HEK293 (cell line): ENCODE measurements at regions not wholly inside any gene's neighbourhood (a gene's known extent, or its start where the extent isn't known, plus 50 kb on each side); places are given as distances from the start of the nearest gene placed in this dataset.

ENCODE experiments used
- CTCF ChIA-PET: fragments of 350-600 bp; formaldehyde crosslinking; extraction: SDS; loops from one replicate; lab custom pipeline; 2021; ENCODE audit warnings: antibody characterized with exemption; lab: Yijun Ruan, JAX
- POLR2A ChIA-PET: fragments of 300-600 bp; formaldehyde crosslinking; extraction: SDS; loops from one replicate; lab custom pipeline; 2020; ENCODE audit warnings: antibody characterized with exemption, inconsistent platforms; lab: Yijun Ruan, JAX
- H3K27ac ChIP-seq: fragments of 200-500 bp; sonication (Bioruptor generic); 2 replicates; pipeline ENCODE4 v1.5.1; 2014; ENCODE audit warnings: low read depth, low read length, control low read depth, inconsistent platforms; ENCODE audit errors: extremely low read depth
- H3K36me3 ChIP-seq, 2 experiments: fragments of 200-500 bp in 1 of 2; sonication (Bioruptor generic) in 1 of 2; 1 replicate in 1 of 2; 2 replicates in 1 of 2; pipeline ENCODE4 v1.5.1; 2014 to 2017; ENCODE audit warnings: inconsistent platforms in 2 of 2, low read length in 2 of 2; ENCODE audit not compliant: control insufficient read depth in 2 of 2, insufficient read depth in 1 of 2
- H3K4me1 ChIP-seq: fragments of 200-500 bp; sonication (Bioruptor generic); 2 replicates; pipeline ENCODE4 v1.5.1; 2014; ENCODE audit warnings: mild to moderate bottlenecking, low read length, inconsistent platforms; ENCODE audit not compliant: control insufficient read depth, insufficient read depth
- H3K4me3 ChIP-seq: 2 replicates; pipeline ENCODE4 v1.5.1; 2011; ENCODE audit warnings: low read depth, mild to moderate bottlenecking, control low read depth, low read length, moderate library complexity
- H3K9me3 ChIP-seq: fragments of 200-500 bp; sonication (Bioruptor generic); 2 replicates; pipeline ENCODE4 v1.5.1; 2014; ENCODE audit warnings: low read depth, low read length, inconsistent platforms; ENCODE audit not compliant: control insufficient read depth, insufficient read depth
- BCL11A ChIP-seq: fragments of 450-650 bp; formaldehyde crosslinking; IDR thresholded peaks from 2 replicates; pipeline ENCODE4 v1.5.1; 2016; ENCODE audit warnings: low read depth, missing biosample characterization, missing genetic modification characterization
- BCL11B ChIP-seq: fragments of 450-650 bp; formaldehyde crosslinking; IDR thresholded peaks from 2 replicates; pipeline ENCODE4 v1.5.1; 2016; ENCODE audit warnings: low read depth, missing biosample characterization, missing genetic modification characterization
- CTCF ChIP-seq: fragments of 450-650 bp; formaldehyde crosslinking; IDR thresholded peaks from 2 replicates; pipeline ENCODE4 v1.5.1; 2016; ENCODE audit warnings: missing biosample characterization, missing genetic modification characterization
- KLF17 ChIP-seq: fragments of 450-650 bp; formaldehyde crosslinking; IDR thresholded peaks from 2 replicates; pipeline ENCODE4 v1.5.1; 2016; ENCODE audit warnings: missing biosample characterization, missing genetic modification characterization
- PATZ1 ChIP-seq: fragments of 450-650 bp; formaldehyde crosslinking; IDR thresholded peaks from 2 replicates; pipeline ENCODE4 v1.5.1; 2016; ENCODE audit warnings: missing biosample characterization, missing genetic modification characterization
- SP2 ChIP-seq: fragments of 450-650 bp; formaldehyde crosslinking; IDR thresholded peaks from 2 replicates; pipeline ENCODE4 v1.5.1; 2016; ENCODE audit warnings: missing biosample characterization, missing genetic modification characterization
- SP7 ChIP-seq: fragments of 450-650 bp; formaldehyde crosslinking; IDR thresholded peaks from 2 replicates; pipeline ENCODE4 v1.5.1; 2016; ENCODE audit warnings: missing biosample characterization, missing genetic modification characterization
- TRIM28 ChIP-seq: IDR thresholded peaks from 2 replicates; pipeline ENCODE4 v1.6.1; 2011; ENCODE audit warnings: low read length, control low read depth, borderline replicate concordance
- TSHZ1 ChIP-seq: fragments of 450-650 bp; formaldehyde crosslinking; IDR thresholded peaks from 2 replicates; pipeline ENCODE4 v1.5.1; 2016; ENCODE audit warnings: missing biosample characterization, missing genetic modification characterization, borderline replicate concordance
- WT1 ChIP-seq: fragments of 450-650 bp; formaldehyde crosslinking; IDR thresholded peaks from 2 replicates; pipeline ENCODE4 v1.5.1; 2016; ENCODE audit warnings: missing biosample characterization, missing genetic modification characterization
- ZBTB1 ChIP-seq: fragments of 450-650 bp; formaldehyde crosslinking; IDR thresholded peaks from 2 replicates; pipeline ENCODE4 v1.5.1; 2016; ENCODE audit warnings: missing biosample characterization, missing genetic modification characterization
- ZBTB20 ChIP-seq: fragments of 450-650 bp; formaldehyde crosslinking; IDR thresholded peaks from 2 replicates; pipeline ENCODE4 v1.5.1; 2016; ENCODE audit warnings: missing biosample characterization, missing genetic modification characterization
- ZNF157 ChIP-seq: fragments of 450-650 bp; formaldehyde crosslinking; IDR thresholded peaks from 2 replicates; pipeline ENCODE4 v1.5.1; 2016; ENCODE audit warnings: missing biosample characterization, missing genetic modification characterization
- ZNF169 ChIP-seq: fragments of 450-650 bp; formaldehyde crosslinking; IDR thresholded peaks from 2 replicates; pipeline ENCODE4 v1.5.1; 2016; ENCODE audit warnings: missing biosample characterization, missing genetic modification characterization
- ZNF175 ChIP-seq: fragments of 450-650 bp; formaldehyde crosslinking; IDR thresholded peaks from 2 replicates; pipeline ENCODE4 v1.5.1; 2016; ENCODE audit warnings: missing biosample characterization, missing genetic modification characterization
- ZNF19 ChIP-seq: fragments of 450-650 bp; formaldehyde crosslinking; IDR thresholded peaks from 2 replicates; pipeline ENCODE4; 2016; ENCODE audit warnings: missing biosample characterization, missing genetic modification characterization, low read depth
- ZNF398 ChIP-seq: fragments of 450-650 bp; formaldehyde crosslinking; IDR thresholded peaks from 2 replicates; pipeline ENCODE4 v1.5.1; 2017; ENCODE audit warnings: missing biosample characterization, missing genetic modification characterization
- ZNF426 ChIP-seq: fragments of 450-650 bp; formaldehyde crosslinking; IDR thresholded peaks from 2 replicates; pipeline ENCODE4 v1.5.1; 2017; ENCODE audit warnings: missing biosample characterization, missing genetic modification characterization, mild to moderate bottlenecking, inconsistent platforms, moderate library complexity
- ZNF624 ChIP-seq: fragments of 450-650 bp; formaldehyde crosslinking; IDR thresholded peaks from 2 replicates; pipeline ENCODE4 v1.5.1; 2017; ENCODE audit warnings: missing biosample characterization, missing genetic modification characterization
- ZNF768 ChIP-seq: fragments of 450-650 bp; formaldehyde crosslinking; IDR thresholded peaks from 2 replicates; pipeline ENCODE4 v1.5.1; 2018; ENCODE audit warnings: missing biosample characterization, mild to moderate bottlenecking, missing genetic modification characterization
- ZNF776 ChIP-seq: fragments of 450-650 bp; formaldehyde crosslinking; IDR thresholded peaks from 2 replicates; pipeline ENCODE4 v1.5.0; 2017; ENCODE audit warnings: missing biosample characterization, missing genetic modification characterization, borderline replicate concordance
- ZNF777 ChIP-seq: fragments of 450-650 bp; formaldehyde crosslinking; IDR thresholded peaks from 2 replicates; pipeline ENCODE4 v1.5.1; 2017; ENCODE audit warnings: missing biosample characterization, missing genetic modification characterization, borderline replicate concordance
- ZSCAN16 ChIP-seq: fragments of 450-650 bp; formaldehyde crosslinking; IDR thresholded peaks from 2 replicates; pipeline ENCODE4 v1.5.1; 2016; ENCODE audit warnings: missing biosample characterization, missing genetic modification characterization
- ZSCAN23 ChIP-seq: fragments of 450-650 bp; formaldehyde crosslinking; IDR thresholded peaks from 2 replicates; pipeline ENCODE4 v1.5.1; 2016; ENCODE audit warnings: missing biosample characterization, missing genetic modification characterization
- ZSCAN30 ChIP-seq: fragments of 450-650 bp; IDR thresholded peaks from 2 replicates; pipeline ENCODE4 v1.5.1; 2018; ENCODE audit warnings: missing biosample characterization, mild to moderate bottlenecking, missing genetic modification characterization, moderate library complexity
- ZXDB ChIP-seq: fragments of 450-650 bp; formaldehyde crosslinking; IDR thresholded peaks from 2 replicates; pipeline ENCODE4 v1.5.1; 2016; ENCODE audit warnings: missing biosample characterization, missing genetic modification characterization

GRCh38 chr1:57551476-57551875 is 127.6 kb upstream of the DAB1 start:
- ChIA-PET CTCF (no interaction called here), POLR2A (no interaction called here)
- no peaks in the 10 kb centered on the region for H3K36me3 ChIP-seq
- no peaks in the 10 kb centered on the region for H3K4me1 ChIP-seq
- no peaks in the 10 kb centered on the region for H3K9me3 ChIP-seq
- H3K27ac ChIP-seq: no peak overlapping the region
- TF ChIP-seq BCL11A (no peak), ZNF398 (tag by site-specific recombination) (no peak), ZBTB1 (no peak), WT1 (tag by site-specific recombination) (no peak), BCL11B (tag by site-specific recombination) (no peak), ZSCAN16 (tag by site-specific recombination) (no peak), ZNF776 (tag by site-specific recombination) (no peak), PATZ1 (tag by site-specific recombination) (no peak), ZNF169 (tag by site-specific recombination) (no peak), ZNF19 (tag by site-specific recombination) (no peak), TRIM28 (no peak), ZNF157 (no peak), ZNF624 (tag by site-specific recombination) (no peak), KLF17 (tag by site-specific recombination) (no peak), SP7 (tag by site-specific recombination) (no peak), ZSCAN23 (tag by site-specific recombination) (no peak), ZBTB20 (tag by site-specific recombination) (no peak)
- H3K4me3 ChIP-seq: no peak overlapping the region

- Histone ChIP-seq H3K9me3 (no peaks in the 10 kb centered on the region), H3K4me3 (no peak overlapping the region), H3K36me3 (no peaks in the 10 kb centered on the region), H3K4me1 (no peaks in the 10 kb centered on the region), H3K27ac (no peak overlapping the region)
- CTCF ChIA-PET: no interaction called here
- POLR2A ChIA-PET: no interaction called here
- TF ChIP-seq ZSCAN30 (tag by site-specific recombination) (no peak), ZNF777 (no peak), ZXDB (tag by site-specific recombination) (no peak), ZNF426 (no peak), ZBTB1 (no peak), ZNF175 (tag by site-specific recombination) (no peak), SP2 (tag by site-specific recombination) (no peak), ZNF768 (no peak), ZSCAN16 (tag by site-specific recombination) (no peak), CTCF (tag by site-specific recombination) (no peak), TSHZ1 (tag by site-specific recombination) (no peak)
Measured at GRCh38 chr1:57550092-57550491, 126.2 kb upstream of the DAB1 start.
